ENCODE measurements at regions not wholly inside any gene's neighbourhood (a gene's known extent, or its start where the extent isn't known, plus 50 kb on each side); places are given as distances from the start of the nearest gene placed in this dataset.
A peak's percentile ranks its signal among the peaks of the same experiment; 100 is the strongest.

- WGBS, 2 donors, result 70% methylated on average over 4 of the region's 4 CpGs
Observed at GRCh38 chr5:44868541-44868940, 59.8 kb downstream of the MRPS30 start.

GRCh38 chr5:44869928-44870327 lies 61.2 kb downstream of the MRPS30 start:
- Histone ChIP-seq H3K27me3 (ENCODE audit: control insufficient read depth in 3 of 3, insufficient read depth in 3 of 3, low read length in 2 of 3) (no peaks in the 10 kb centered on the region), H3K4me1 (ENCODE audit: control insufficient read depth in 5 of 5, insufficient read depth in 5 of 5, low read length in 5 of 5) (no peaks in the 10 kb centered on the region), H3K27ac (ENCODE audit: low read depth in 1 of 2, low read length in 1 of 2) (no peak overlapping the region), H3K9ac (ENCODE audit: insufficient read depth in 1 of 2, low read length in 2 of 2) (no peak overlapping the region), H3K4me3 (no peak overlapping the region), H3K36me3 (ENCODE audit: control insufficient read depth in 4 of 4, insufficient read depth in 4 of 4, low read length in 4 of 4) (no peaks in the 10 kb centered on the region), H3K9me3 (ENCODE audit: control insufficient read depth in 4 of 4, insufficient read depth in 3 of 4, low read length in 3 of 4) (no peaks in the 10 kb centered on the region)
- TF ChIP-seq CTCF (IDR thresholded peaks at IDR 0.05; ENCODE audit: control extremely low read depth, extremely low read depth), result no peak
- DNase-seq (peak in 2 of 3 donors; percentile 38 to 69), ATAC-seq (ENCODE audit: insufficient read depth, low FRiP score) (no peak)
- 67 to 82% methylated on average over 2 of the region's 2 CpGs for WGBS, 2 donors

More at GRCh38 chr5:44868541-44868940, 59.8 kb downstream of the MRPS30 start:
- no peak overlapping the region for H3K4me3 ChIP-seq
- H3K27me3 ChIP-seq (ENCODE audit: control insufficient read depth in 3 of 3, insufficient read depth in 3 of 3, low read length in 2 of 3), result no peaks in the 10 kb centered on the region
- DNase-seq (no peak), ATAC-seq (ENCODE audit: insufficient read depth, low FRiP score) (no peak)
- no peaks in the 10 kb centered on the region for H3K4me1 ChIP-seq (ENCODE audit: control insufficient read depth in 5 of 5, insufficient read depth in 5 of 5, low read length in 5 of 5)
- H3K9ac ChIP-seq (ENCODE audit: insufficient read depth in 1 of 2, low read length in 2 of 2), result no peak overlapping the region
- no peaks in the 10 kb centered on the region for H3K36me3 ChIP-seq (ENCODE audit: control insufficient read depth in 4 of 4, insufficient read depth in 4 of 4, low read length in 4 of 4)
- no peak overlapping the region for H3K27ac ChIP-seq (ENCODE audit: low read depth in 1 of 2, low read length in 1 of 2)
- H3K9me3 ChIP-seq (ENCODE audit: control insufficient read depth in 4 of 4, insufficient read depth in 3 of 4, low read length in 3 of 4), result no peaks in the 10 kb centered on the region
- no peak for TF ChIP-seq CTCF (IDR thresholded peaks at IDR 0.05; ENCODE audit: control extremely low read depth, extremely low read depth)

- no peaks in the 10 kb centered on the region for H3K9me3 ChIP-seq (ENCODE audit: control insufficient read depth in 4 of 4, insufficient read depth in 3 of 4, low read length in 3 of 4)
- TF ChIP-seq CTCF (IDR thresholded peaks at IDR 0.05; ENCODE audit: control extremely low read depth, extremely low read depth), result no peak
- no peak overlapping the region for H3K27ac ChIP-seq (ENCODE audit: low read depth in 1 of 2, low read length in 1 of 2)
- no peak overlapping the region for H3K9ac ChIP-seq (ENCODE audit: insufficient read depth in 1 of 2, low read length in 2 of 2)
- no peak for ATAC-seq (ENCODE audit: insufficient read depth, low FRiP score)
- no peaks in the 10 kb centered on the region for H3K27me3 ChIP-seq (ENCODE audit: control insufficient read depth in 3 of 3, insufficient read depth in 3 of 3, low read length in 2 of 3)
- H3K4me1 ChIP-seq (ENCODE audit: control insufficient read depth in 5 of 5, insufficient read depth in 5 of 5, low read length in 5 of 5), result no peaks in the 10 kb centered on the region
- no peak overlapping the region for H3K4me3 ChIP-seq
- DNase-seq, result no peak
- H3K36me3 ChIP-seq (ENCODE audit: control insufficient read depth in 4 of 4, insufficient read depth in 4 of 4, low read length in 4 of 4), result no peaks in the 10 kb centered on the region
Observed at GRCh38 chr5:44870430-44870829, 61.7 kb downstream of the MRPS30 start.

- Histone ChIP-seq H3K27ac (ENCODE audit: low read depth in 1 of 2, low read length in 1 of 2) (no peak overlapping the region), H3K27me3 (ENCODE audit: control insufficient read depth in 3 of 3, insufficient read depth in 3 of 3, low read length in 2 of 3) (no peaks in the 10 kb centered on the region), H3K36me3 (ENCODE audit: control insufficient read depth in 4 of 4, insufficient read depth in 4 of 4, low read length in 4 of 4) (no peaks in the 10 kb centered on the region), H3K9ac (ENCODE audit: insufficient read depth in 1 of 2, low read length in 2 of 2) (no peak overlapping the region), H3K9me3 (ENCODE audit: control insufficient read depth in 4 of 4, insufficient read depth in 3 of 4, low read length in 3 of 4) (no peaks in the 10 kb centered on the region), H3K4me3 (no peak overlapping the region), H3K4me1 (ENCODE audit: control insufficient read depth in 5 of 5, insufficient read depth in 5 of 5, low read length in 5 of 5) (peaks cover 0 to 4% (median 0%) of the 10 kb centered on the region in 5 donors)
- no peak for TF ChIP-seq CTCF (IDR thresholded peaks at IDR 0.05; ENCODE audit: control extremely low read depth, extremely low read depth)
- 63 to 68% methylated on average over 2 of the region's 2 CpGs for WGBS, 2 donors
- ATAC-seq (ENCODE audit: insufficient read depth, low FRiP score) (no peak), DNase-seq (no peak)
Observed at GRCh38 chr5:44871401-44871800, 62.7 kb downstream of the MRPS30 start.

All from lung (tissue), 11 donors.